BLaER1 (cell line): ENCODE measurements at regions not wholly inside any gene's neighbourhood (a gene's known extent, or its start where the extent isn't known, plus 50 kb on each side); places are given as distances from the start of the nearest gene placed in this dataset.
"Not testable (repeated sequence)": the region's sequence is repeated elsewhere in the genome, so short reads cannot be mapped to it uniquely, and the experiment has no call there.

ENCODE experiments used
- H3K27ac ChIP-seq: shearing (Covaris generic); formaldehyde crosslinking; 2 replicates; pipeline ENCODE4 v1.8.1; 2022
- H3K27me3 ChIP-seq: shearing (Covaris generic); formaldehyde crosslinking; 2 replicates; pipeline ENCODE4 v1.8.1; 2022
- H3K36me3 ChIP-seq: shearing (Covaris generic); formaldehyde crosslinking; 2 replicates; pipeline ENCODE4 v1.8.1; 2022
- H3K4me1 ChIP-seq: shearing (Covaris generic); formaldehyde crosslinking; 2 replicates; pipeline ENCODE4 v1.8.1; 2022
- H3K4me2 ChIP-seq: shearing (Covaris generic); formaldehyde crosslinking; 2 replicates; pipeline ENCODE4 v1.8.1; 2022
- H3K4me3 ChIP-seq: shearing (Covaris generic); formaldehyde crosslinking; 2 replicates; pipeline ENCODE4 v1.8.1; 2022
- H3K9ac ChIP-seq: shearing (Covaris generic); formaldehyde crosslinking; 2 replicates; pipeline ENCODE4 v1.8.1; 2022
- H3K9me3 ChIP-seq: shearing (Covaris generic); formaldehyde crosslinking; 2 replicates; pipeline ENCODE4 v1.8.1; 2022
- H4K20me1 ChIP-seq: shearing (Covaris generic); formaldehyde crosslinking; 2 replicates; pipeline ENCODE4 v1.8.1; 2022
- Cebpa-rat ChIP-seq: shearing (Covaris generic); IDR thresholded peaks from 2 replicates; pipeline ENCODE4 v1.8.1; 2022

- no peaks in the 10 kb centered on the region for H3K27me3 ChIP-seq
- H3K4me3 ChIP-seq, result no peak overlapping the region
- no peaks in the 10 kb centered on the region; the same call in 1 of the 2 replicates for H3K9me3 ChIP-seq
- no peak overlapping the region for H3K27ac ChIP-seq
- H3K9ac ChIP-seq, result no peak overlapping the region
- no peaks in the 10 kb centered on the region for H3K36me3 ChIP-seq
- no peaks in the 10 kb centered on the region for H3K4me1 ChIP-seq
- no peak overlapping the region for H3K4me2 ChIP-seq
- H4K20me1 ChIP-seq, result no peaks in the 10 kb centered on the region
- TF ChIP-seq Cebpa-rat, result no peak
These were observed 1049.8 kb downstream of the OLFM4 start for GRCh38 chr13:54078271-54078870.

GRCh38 chr13:54082309-54082708, 1053.7 kb downstream of the OLFM4 start:
- not testable (repeated sequence) for H3K4me2 ChIP-seq, H3K9me3 ChIP-seq, H3K4me1 ChIP-seq, H3K36me3 ChIP-seq, H4K20me1 ChIP-seq, H3K4me3 ChIP-seq, H3K27me3 ChIP-seq, H3K27ac ChIP-seq, H3K9ac ChIP-seq

- Histone ChIP-seq H3K9ac (no peak overlapping the region), H3K9me3 (no peaks in the 10 kb centered on the region), H3K4me3 (no peak overlapping the region), H3K4me1 (no peaks in the 10 kb centered on the region), H3K27me3 (no peaks in the 10 kb centered on the region), H3K27ac (no peak overlapping the region), H4K20me1 (no peaks in the 10 kb centered on the region), H3K4me2 (no peak overlapping the region), H3K36me3 (no peaks in the 10 kb centered on the region)
- TF ChIP-seq Cebpa-rat, result no peak
These were observed 1063.3 kb downstream of the OLFM4 start for GRCh38 chr13:54091884-54092283.

- Histone ChIP-seq H3K4me1 (no peaks in the 10 kb centered on the region), H3K27me3 (no peaks in the 10 kb centered on the region), H3K9ac (no peak overlapping the region), H3K4me3 (no peak overlapping the region), H3K4me2 (no peak overlapping the region), H3K9me3 (no peaks in the 10 kb centered on the region), H3K36me3 (no peaks in the 10 kb centered on the region), H4K20me1 (no peaks in the 10 kb centered on the region), H3K27ac (no peak overlapping the region)
- no peak for TF ChIP-seq Cebpa-rat
These were observed 1064.1 kb downstream of the OLFM4 start for GRCh38 chr13:54092686-54093085.

- H3K36me3 ChIP-seq, result no peaks in the 10 kb centered on the region
- no peak for TF ChIP-seq Cebpa-rat
- H3K27ac ChIP-seq, result no peak overlapping the region
- no peak overlapping the region for H3K4me2 ChIP-seq
- H3K4me1 ChIP-seq, result no peaks in the 10 kb centered on the region
- no peak overlapping the region for H3K4me3 ChIP-seq
- H3K9me3 ChIP-seq, result no peaks in the 10 kb centered on the region
- no peaks in the 10 kb centered on the region for H4K20me1 ChIP-seq
- no peaks in the 10 kb centered on the region for H3K27me3 ChIP-seq
- H3K9ac ChIP-seq, result no peak overlapping the region
These were observed 1082.0 kb downstream of the OLFM4 start for GRCh38 chr13:54110597-54110996.

GRCh38 chr13:54124700-54125099, 1096.1 kb downstream of the OLFM4 start:
- TF ChIP-seq Cebpa-rat, result no peak
- Histone ChIP-seq H3K27ac (no peak overlapping the region), H3K9ac (no peak overlapping the region), H3K4me3 (no peak overlapping the region), H3K9me3 (no peaks in the 10 kb centered on the region), H3K4me2 (no peak overlapping the region), H3K4me1 (no peaks in the 10 kb centered on the region), H3K27me3 (no peaks in the 10 kb centered on the region), H3K36me3 (no peaks in the 10 kb centered on the region), H4K20me1 (no peaks in the 10 kb centered on the region)

GRCh38 chr13:54130931-54131330, 1102.3 kb downstream of the OLFM4 start:
- not testable (repeated sequence) for H4K20me1 ChIP-seq, H3K4me2 ChIP-seq, H3K9me3 ChIP-seq, H3K36me3 ChIP-seq, H3K9ac ChIP-seq, H3K27me3 ChIP-seq, H3K4me1 ChIP-seq, H3K4me3 ChIP-seq, H3K27ac ChIP-seq

GRCh38 chr13:54131433-54131832, 1102.8 kb downstream of the OLFM4 start:
- not testable (repeated sequence) for H4K20me1 ChIP-seq, H3K9me3 ChIP-seq, H3K27ac ChIP-seq, H3K4me3 ChIP-seq, H3K4me2 ChIP-seq, H3K9ac ChIP-seq, H3K4me1 ChIP-seq, H3K36me3 ChIP-seq, H3K27me3 ChIP-seq

GRCh38 chr13:54132127-54132526, 1103.5 kb downstream of the OLFM4 start:
- H3K9ac ChIP-seq, H3K4me3 ChIP-seq, H3K4me2 ChIP-seq: not testable (repeated sequence)

GRCh38 chr13:54132720-54133119, 1104.1 kb downstream of the OLFM4 start:
- H3K4me2 ChIP-seq, H3K4me3 ChIP-seq, H3K9ac ChIP-seq, H3K27ac ChIP-seq, H3K9me3 ChIP-seq, H3K27me3 ChIP-seq, H3K36me3 ChIP-seq, H4K20me1 ChIP-seq, H3K4me1 ChIP-seq: not testable (repeated sequence)

More at GRCh38 chr13:54132127-54132526, 1103.5 kb downstream of the OLFM4 start:
- H4K20me1 ChIP-seq, H3K27ac ChIP-seq, H3K27me3 ChIP-seq, H3K36me3 ChIP-seq, H3K9me3 ChIP-seq, H3K4me1 ChIP-seq: not testable (repeated sequence)

GRCh38 chr13:54133746-54134145, 1105.1 kb downstream of the OLFM4 start:
- Histone ChIP-seq H3K4me3 (no peak overlapping the region), H3K9ac (no peak overlapping the region), H3K4me1 (no peaks in the 10 kb centered on the region), H3K27ac (no peak overlapping the region), H3K27me3 (no peaks in the 10 kb centered on the region), H3K9me3 (no peaks in the 10 kb centered on the region), H3K36me3 (no peaks in the 10 kb centered on the region), H3K4me2 (no peak overlapping the region), H4K20me1 (no peaks in the 10 kb centered on the region)
- TF ChIP-seq Cebpa-rat, result no peak
